ENCODE measurements at regions not wholly inside any gene's neighbourhood (a gene's known extent, or its start where the extent isn't known, plus 50 kb on each side); places are given as distances from the start of the nearest gene placed in this dataset.

DNA sequence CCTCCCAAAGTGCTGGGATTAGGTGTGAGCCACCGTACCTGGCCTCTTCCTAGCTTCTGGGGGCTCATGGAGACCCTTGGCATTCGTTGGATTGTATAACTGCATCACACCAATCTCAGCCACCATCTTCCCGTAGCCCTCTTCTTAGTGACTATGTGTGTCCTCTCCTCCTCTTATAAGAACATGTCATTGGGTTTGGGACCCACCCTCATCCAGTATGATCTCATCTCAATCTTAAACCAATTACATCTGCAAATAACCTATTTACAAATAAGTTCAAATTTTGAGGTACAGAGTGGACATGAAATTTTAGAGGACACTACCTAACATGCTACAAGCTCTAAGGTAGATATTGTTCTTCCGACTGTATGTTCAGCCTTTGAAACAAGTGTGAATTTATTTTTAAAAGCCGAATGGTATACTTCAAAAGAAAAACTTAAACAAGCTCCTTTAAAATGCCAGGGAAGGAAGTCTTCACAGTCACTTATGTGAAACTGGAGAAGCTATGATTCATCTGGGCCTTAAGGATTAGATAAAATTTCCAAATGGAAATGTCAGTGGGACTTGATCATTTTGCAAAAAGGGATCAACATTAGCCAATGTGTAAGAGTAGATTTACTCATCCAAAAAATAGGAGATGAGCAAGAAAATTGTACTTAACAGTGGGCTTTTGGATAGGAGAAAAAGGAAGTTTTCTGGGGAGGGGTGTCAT, 225.7 kb downstream of the MEX3B start (continued):
- TF ChIP-seq, protein P1, sequence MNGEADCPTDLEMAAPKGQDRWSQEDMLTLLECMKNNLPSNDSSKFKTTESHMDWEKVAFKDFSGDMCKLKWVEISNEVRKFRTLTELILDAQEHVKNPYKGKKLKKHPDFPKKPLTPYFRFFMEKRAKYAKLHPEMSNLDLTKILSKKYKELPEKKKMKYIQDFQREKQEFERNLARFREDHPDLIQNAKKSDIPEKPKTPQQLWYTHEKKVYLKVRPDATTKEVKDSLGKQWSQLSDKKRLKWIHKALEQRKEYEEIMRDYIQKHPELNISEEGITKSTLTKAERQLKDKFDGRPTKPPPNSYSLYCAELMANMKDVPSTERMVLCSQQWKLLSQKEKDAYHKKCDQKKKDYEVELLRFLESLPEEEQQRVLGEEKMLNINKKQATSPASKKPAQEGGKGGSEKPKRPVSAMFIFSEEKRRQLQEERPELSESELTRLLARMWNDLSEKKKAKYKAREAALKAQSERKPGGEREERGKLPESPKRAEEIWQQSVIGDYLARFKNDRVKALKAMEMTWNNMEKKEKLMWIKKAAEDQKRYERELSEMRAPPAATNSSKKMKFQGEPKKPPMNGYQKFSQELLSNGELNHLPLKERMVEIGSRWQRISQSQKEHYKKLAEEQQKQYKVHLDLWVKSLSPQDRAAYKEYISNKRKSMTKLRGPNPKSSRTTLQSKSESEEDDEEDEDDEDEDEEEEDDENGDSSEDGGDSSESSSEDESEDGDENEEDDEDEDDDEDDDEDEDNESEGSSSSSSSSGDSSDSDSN (IDR thresholded peaks at IDR 0.05; ENCODE audit: borderline replicate concordance in 1 of 2, low read depth in 2 of 2, low read length in 2 of 2): no peak
- no peak for TF ChIP-seq ETV1 (tag; conservative IDR thresholded peaks at IDR 0.05; ENCODE audit: low read depth)
- no peak for TF ChIP-seq MECOM (CRISPR knock-in tag; IDR thresholded peaks at IDR 0.05)
- TF ChIP-seq, protein P2, sequence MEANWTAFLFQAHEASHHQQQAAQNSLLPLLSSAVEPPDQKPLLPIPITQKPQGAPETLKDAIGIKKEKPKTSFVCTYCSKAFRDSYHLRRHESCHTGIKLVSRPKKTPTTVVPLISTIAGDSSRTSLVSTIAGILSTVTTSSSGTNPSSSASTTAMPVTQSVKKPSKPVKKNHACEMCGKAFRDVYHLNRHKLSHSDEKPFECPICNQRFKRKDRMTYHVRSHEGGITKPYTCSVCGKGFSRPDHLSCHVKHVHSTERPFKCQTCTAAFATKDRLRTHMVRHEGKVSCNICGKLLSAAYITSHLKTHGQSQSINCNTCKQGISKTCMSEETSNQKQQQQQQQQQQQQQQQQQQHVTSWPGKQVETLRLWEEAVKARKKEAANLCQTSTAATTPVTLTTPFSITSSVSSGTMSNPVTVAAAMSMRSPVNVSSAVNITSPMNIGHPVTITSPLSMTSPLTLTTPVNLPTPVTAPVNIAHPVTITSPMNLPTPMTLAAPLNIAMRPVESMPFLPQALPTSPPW (CRISPR knock-in tag; IDR thresholded peaks at IDR 0.05): no peak
- no peak for TF ChIP-seq CBFA2T3 (IDR thresholded peaks at IDR 0.05)
- no peak for TF ChIP-seq ZSCAN29 (IDR thresholded peaks at IDR 0.05)
- TF ChIP-seq, protein P3, sequence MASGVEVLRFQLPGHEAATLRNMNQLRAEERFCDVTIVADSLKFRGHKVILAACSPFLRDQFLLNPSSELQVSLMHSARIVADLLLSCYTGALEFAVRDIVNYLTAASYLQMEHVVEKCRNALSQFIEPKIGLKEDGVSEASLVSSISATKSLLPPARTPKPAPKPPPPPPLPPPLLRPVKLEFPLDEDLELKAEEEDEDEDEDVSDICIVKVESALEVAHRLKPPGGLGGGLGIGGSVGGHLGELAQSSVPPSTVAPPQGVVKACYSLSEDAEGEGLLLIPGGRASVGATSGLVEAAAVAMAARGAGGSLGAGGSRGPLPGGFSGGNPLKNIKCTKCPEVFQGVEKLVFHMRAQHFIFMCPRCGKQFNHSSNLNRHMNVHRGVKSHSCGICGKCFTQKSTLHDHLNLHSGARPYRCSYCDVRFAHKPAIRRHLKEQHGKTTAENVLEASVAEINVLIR (CRISPR knock-in tag; IDR thresholded peaks at IDR 0.05): no peak
- TF ChIP-seq ZFP30 (CRISPR knock-in tag; IDR thresholded peaks at IDR 0.05; ENCODE audit: borderline replicate concordance): no peak
